ENCODE measurements at regions not wholly inside any gene's neighbourhood (a gene's known extent, or its start where the extent isn't known, plus 50 kb on each side); places are given as distances from the start of the nearest gene placed in this dataset.

DNA sequence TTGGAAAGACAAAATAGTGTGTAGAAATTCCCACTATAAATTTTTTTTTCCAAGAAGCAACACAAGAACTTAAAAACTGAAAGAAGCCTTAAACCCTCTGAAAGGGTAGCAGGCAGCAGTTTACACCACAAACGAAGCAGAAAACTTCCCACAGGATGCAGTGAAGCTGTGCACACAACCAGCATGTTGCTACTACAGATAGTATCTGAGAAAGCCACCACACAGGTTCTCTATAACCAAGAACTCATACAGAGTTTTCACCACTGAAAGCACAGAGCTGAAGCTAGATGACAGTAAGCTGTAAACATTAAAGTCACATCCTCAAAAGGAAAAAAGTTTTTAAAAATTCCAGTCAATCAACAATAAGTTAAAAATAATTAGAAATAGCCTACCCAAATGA, 333.6 kb upstream of the MON1B start:
- TF ChIP-seq, protein P1, sequence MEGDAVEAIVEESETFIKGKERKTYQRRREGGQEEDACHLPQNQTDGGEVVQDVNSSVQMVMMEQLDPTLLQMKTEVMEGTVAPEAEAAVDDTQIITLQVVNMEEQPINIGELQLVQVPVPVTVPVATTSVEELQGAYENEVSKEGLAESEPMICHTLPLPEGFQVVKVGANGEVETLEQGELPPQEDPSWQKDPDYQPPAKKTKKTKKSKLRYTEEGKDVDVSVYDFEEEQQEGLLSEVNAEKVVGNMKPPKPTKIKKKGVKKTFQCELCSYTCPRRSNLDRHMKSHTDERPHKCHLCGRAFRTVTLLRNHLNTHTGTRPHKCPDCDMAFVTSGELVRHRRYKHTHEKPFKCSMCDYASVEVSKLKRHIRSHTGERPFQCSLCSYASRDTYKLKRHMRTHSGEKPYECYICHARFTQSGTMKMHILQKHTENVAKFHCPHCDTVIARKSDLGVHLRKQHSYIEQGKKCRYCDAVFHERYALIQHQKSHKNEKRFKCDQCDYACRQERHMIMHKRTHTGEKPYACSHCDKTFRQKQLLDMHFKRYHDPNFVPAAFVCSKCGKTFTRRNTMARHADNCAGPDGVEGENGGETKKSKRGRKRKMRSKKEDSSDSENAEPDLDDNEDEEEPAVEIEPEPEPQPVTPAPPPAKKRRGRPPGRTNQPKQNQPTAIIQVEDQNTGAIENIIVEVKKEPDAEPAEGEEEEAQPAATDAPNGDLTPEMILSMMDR (IDR thresholded peaks at IDR 0.05; ENCODE audit: insufficient read depth, low read depth, low read length): no peak
- TF ChIP-seq EZH2 (IDR thresholded peaks at IDR 0.05; ENCODE audit: insufficient read depth, low read length): no peak

Data from astrocyte (in vitro differentiated cells and primary cell).